Stimulated activated naive CD8-positive, alpha-beta T cell treated with anti-CD3 and anti-CD28 coated beads, Interleukin-15, amount 100 ng/mL, for 72 hours (primary cell): ENCODE measurements at regions not wholly inside any gene's neighbourhood (a gene's known extent, or its start where the extent isn't known, plus 50 kb on each side); places are given as distances from the start of the nearest gene placed in this dataset.
A peak's percentile ranks its signal among the peaks of the same experiment; 100 is the strongest.

Experiments used
- ATAC-seq: fragments of 150-1000 bp; cut with Tn5 transposase; 2 replicates; pipeline ENCODE4 v1.10.0; 2021; ENCODE audit warnings: mild to moderate bottlenecking, moderate library complexity
- DNase-seq, 2 donors: peaks; one replicate each; pipeline ENCODE4 v3.0.0; 2021 to 2022
- H3K27ac Mint-ChIP-seq, 2 donors: one replicate each; pipeline ENCODE4 v1.8.0; 2022; ENCODE audit warnings: mild to moderate bottlenecking in 2 of 2, mixed read lengths in 2 of 2, moderate library complexity in 2 of 2
- H3K27me3 Mint-ChIP-seq: one replicate; pipeline ENCODE4 v1.8.0; 2022; ENCODE audit warnings: mixed read lengths
- H3K4me1 Mint-ChIP-seq: one replicate; pipeline ENCODE4 v1.8.0; 2022; ENCODE audit warnings: mild to moderate bottlenecking, mixed read lengths
- H3K4me3 Mint-ChIP-seq, 2 donors: one replicate each; pipeline ENCODE4 v1.8.0; 2022; ENCODE audit warnings: mild to moderate bottlenecking in 2 of 2, mixed read lengths in 2 of 2, moderate library complexity in 1 of 2
- H3K9me3 Mint-ChIP-seq, 2 donors: one replicate each; pipeline ENCODE4 v1.8.0; 2022; ENCODE audit warnings: mixed read lengths in 2 of 2

- no peaks in the 10 kb centered on the region for H3K9me3 Mint-ChIP-seq
- no peak for ATAC-seq
- H3K4me1 Mint-ChIP-seq: peaks cover 4% of the 10 kb centered on the region
- DNase-seq: no peak
- H3K4me3 Mint-ChIP-seq: no peak overlapping the region
- no peaks in the 10 kb centered on the region for H3K27me3 Mint-ChIP-seq
- H3K27ac Mint-ChIP-seq: no peak overlapping the region
Measured at GRCh38 chr6:119612176-119612891, 262.8 kb upstream of the MAN1A1 start.

- Mint-ChIP-seq H3K27ac (peak overlapping the region; percentile 0 to 48), H3K27me3 (no peaks in the 10 kb centered on the region), H3K4me1 (peaks cover 4% of the 10 kb centered on the region), H3K9me3 (no peaks in the 10 kb centered on the region), H3K4me3 (no peak overlapping the region)
- DNase-seq (no peak), ATAC-seq (no peak)
Measured at GRCh38 chr6:119610754-119611153, 261.2 kb upstream of the MAN1A1 start.

GRCh38 chr6:119610265-119610664 is 260.7 kb upstream of the MAN1A1 start:
- Mint-ChIP-seq H3K27me3 (no peaks in the 10 kb centered on the region), H3K27ac (peak overlapping the region; percentile 0 to 48), H3K4me3 (no peak overlapping the region), H3K4me1 (peaks cover 4% of the 10 kb centered on the region), H3K9me3 (no peaks in the 10 kb centered on the region)
- ATAC-seq (no peak), DNase-seq (no peak)

GRCh38 chr6:119609865-119610264 is 260.3 kb upstream of the MAN1A1 start:
- no peak for ATAC-seq
- peaks cover 4% of the 10 kb centered on the region for H3K4me1 Mint-ChIP-seq
- no peak overlapping the region for H3K27ac Mint-ChIP-seq
- DNase-seq: no peak
- no peaks in the 10 kb centered on the region for H3K27me3 Mint-ChIP-seq
- no peaks in the 10 kb centered on the region for H3K9me3 Mint-ChIP-seq
- no peak overlapping the region for H3K4me3 Mint-ChIP-seq

GRCh38 chr6:119608994-119609393 is 259.4 kb upstream of the MAN1A1 start:
- Mint-ChIP-seq H3K27me3 (no peaks in the 10 kb centered on the region), H3K4me3 (no peak overlapping the region), H3K9me3 (no peaks in the 10 kb centered on the region), H3K4me1 (peaks cover 4% of the 10 kb centered on the region), H3K27ac (no peak overlapping the region)
- ATAC-seq (no peak), DNase-seq (no peak)

GRCh38 chr6:119604124-119604523 is 254.6 kb upstream of the MAN1A1 start:
- no peak overlapping the region for H3K4me3 Mint-ChIP-seq
- no peaks in the 10 kb centered on the region for H3K9me3 Mint-ChIP-seq
- no peaks in the 10 kb centered on the region for H3K27me3 Mint-ChIP-seq
- peaks cover 4% of the 10 kb centered on the region for H3K4me1 Mint-ChIP-seq
- no peak for DNase-seq
- ATAC-seq: no peak
- H3K27ac Mint-ChIP-seq: no peak overlapping the region

- Mint-ChIP-seq H3K4me3 (no peak overlapping the region), H3K4me1 (no peaks in the 10 kb centered on the region), H3K27ac (no peak overlapping the region), H3K27me3 (no peaks in the 10 kb centered on the region), H3K9me3 (no peaks in the 10 kb centered on the region)
- DNase-seq (no peak), ATAC-seq (no peak)
Measured at GRCh38 chr6:119603501-119603900, 253.9 kb upstream of the MAN1A1 start.

GRCh38 chr6:119602215-119603178 is 252.9 kb upstream of the MAN1A1 start:
- Mint-ChIP-seq H3K9me3 (no peaks in the 10 kb centered on the region), H3K4me1 (no peaks in the 10 kb centered on the region), H3K4me3 (no peak overlapping the region), H3K27me3 (no peaks in the 10 kb centered on the region), H3K27ac (no peak overlapping the region)
- DNase-seq (no peak), ATAC-seq (no peak)

GRCh38 chr6:119598883-119599282 is 249.3 kb upstream of the MAN1A1 start:
- DNase-seq (no peak), ATAC-seq (no peak)
- no peaks in the 10 kb centered on the region for H3K9me3 Mint-ChIP-seq
- H3K4me1 Mint-ChIP-seq: no peaks in the 10 kb centered on the region
- H3K27ac Mint-ChIP-seq: no peak overlapping the region
- H3K4me3 Mint-ChIP-seq: no peak overlapping the region
- H3K27me3 Mint-ChIP-seq: no peaks in the 10 kb centered on the region

- ATAC-seq: no peak
- no peak for DNase-seq
- H3K4me1 Mint-ChIP-seq: no peaks in the 10 kb centered on the region
- no peaks in the 10 kb centered on the region for H3K27me3 Mint-ChIP-seq
- no peaks in the 10 kb centered on the region for H3K9me3 Mint-ChIP-seq
- H3K27ac Mint-ChIP-seq: no peak overlapping the region
- H3K4me3 Mint-ChIP-seq: no peak overlapping the region
Measured at GRCh38 chr6:119594907-119595306, 245.3 kb upstream of the MAN1A1 start.

GRCh38 chr6:119591235-119591634 is 241.7 kb upstream of the MAN1A1 start:
- Mint-ChIP-seq H3K9me3 (no peaks in the 10 kb centered on the region), H3K4me3 (no peak overlapping the region), H3K27me3 (no peaks in the 10 kb centered on the region), H3K4me1 (no peaks in the 10 kb centered on the region), H3K27ac (no peak overlapping the region)
- ATAC-seq (no peak), DNase-seq (no peak)

- Mint-ChIP-seq H3K27ac (no peak overlapping the region), H3K27me3 (no peaks in the 10 kb centered on the region), H3K4me1 (no peaks in the 10 kb centered on the region), H3K4me3 (no peak overlapping the region), H3K9me3 (no peaks in the 10 kb centered on the region)
- no peak for ATAC-seq
- DNase-seq: no peak
Measured at GRCh38 chr6:119590066-119590465, 240.5 kb upstream of the MAN1A1 start.

- Mint-ChIP-seq H3K27ac (no peak overlapping the region), H3K27me3 (no peaks in the 10 kb centered on the region), H3K9me3 (no peaks in the 10 kb centered on the region), H3K4me3 (no peak overlapping the region), H3K4me1 (no peaks in the 10 kb centered on the region)
- ATAC-seq (no peak), DNase-seq (no peak)
Measured at GRCh38 chr6:119587537-119587936, 238.0 kb upstream of the MAN1A1 start.

GRCh38 chr6:119586250-119586882 is 236.8 kb upstream of the MAN1A1 start:
- ATAC-seq (no peak), DNase-seq (no peak)
- no peaks in the 10 kb centered on the region for H3K4me1 Mint-ChIP-seq
- H3K9me3 Mint-ChIP-seq: no peaks in the 10 kb centered on the region
- H3K27me3 Mint-ChIP-seq: no peaks in the 10 kb centered on the region
- H3K4me3 Mint-ChIP-seq: no peak overlapping the region
- H3K27ac Mint-ChIP-seq: no peak overlapping the region

- Mint-ChIP-seq H3K4me1 (no peaks in the 10 kb centered on the region), H3K9me3 (no peaks in the 10 kb centered on the region), H3K27me3 (no peaks in the 10 kb centered on the region), H3K27ac (no peak overlapping the region), H3K4me3 (no peak overlapping the region)
- ATAC-seq (no peak), DNase-seq (no peak)
Measured at GRCh38 chr6:119584088-119584487, 234.5 kb upstream of the MAN1A1 start.

- no peak for DNase-seq
- no peak for ATAC-seq
- peaks cover 5 to 7% of the 10 kb centered on the region in 2 donors for H3K9me3 Mint-ChIP-seq
- no peak overlapping the region for H3K27ac Mint-ChIP-seq
- H3K4me1 Mint-ChIP-seq: no peaks in the 10 kb centered on the region
- no peaks in the 10 kb centered on the region for H3K27me3 Mint-ChIP-seq
- no peak overlapping the region for H3K4me3 Mint-ChIP-seq
Measured at GRCh38 chr6:119581220-119581619, 231.7 kb upstream of the MAN1A1 start.
